ACC112 (cell line): ENCODE measurements at regions not wholly inside any gene's neighbourhood (a gene's known extent, or its start where the extent isn't known, plus 50 kb on each side); places are given as distances from the start of the nearest gene placed in this dataset.

ENCODE experiments used
- H2AFZ ChIP-seq: fragments of 200-600 bp; sonication (generic); one replicate; pipeline ENCODE4 v1.6.0; 2017; ENCODE audit warnings: antibody characterized with exemption, low read length; ENCODE audit not compliant: unreplicated experiment
- H3K27ac ChIP-seq: fragments of 200-600 bp; sonication (generic); 2 replicates; pipeline ENCODE4 v1.5.1; 2014; ENCODE audit warnings: low read depth, mild to moderate bottlenecking, antibody characterized with exemption, low read length, moderate library complexity
- H3K27me3 ChIP-seq: fragments of 200-600 bp; sonication (generic); 2 replicates; pipeline ENCODE4 v1.6.1; 2014; ENCODE audit warnings: mild to moderate bottlenecking, antibody characterized with exemption, low read length, moderate library complexity, mixed read lengths; ENCODE audit not compliant: insufficient read depth
- H3K36me3 ChIP-seq: fragments of 200-600 bp; sonication (generic); 2 replicates; pipeline ENCODE4 v1.6.1; 2016; ENCODE audit warnings: mild to moderate bottlenecking, antibody characterized with exemption, low read length, moderate library complexity, mixed read lengths; ENCODE audit not compliant: insufficient read depth
- H3K4me1 ChIP-seq: fragments of 200-600 bp; sonication (generic); one replicate; pipeline ENCODE4 v1.6.1; 2016; ENCODE audit warnings: low read length, mixed read lengths; ENCODE audit not compliant: insufficient read depth, unreplicated experiment, control insufficient read depth
- H3K4me3 ChIP-seq: fragments of 200-600 bp; sonication (generic); 2 replicates; pipeline ENCODE4 v1.5.1; 2014; ENCODE audit warnings: mild to moderate bottlenecking, low read depth, low read length
- H3K79me2 ChIP-seq: fragments of 200-600 bp; sonication (generic); one replicate; pipeline ENCODE4 v1.6.0; 2016; ENCODE audit warnings: low read length; ENCODE audit not compliant: control insufficient read depth, unreplicated experiment, insufficient read depth

DNA sequence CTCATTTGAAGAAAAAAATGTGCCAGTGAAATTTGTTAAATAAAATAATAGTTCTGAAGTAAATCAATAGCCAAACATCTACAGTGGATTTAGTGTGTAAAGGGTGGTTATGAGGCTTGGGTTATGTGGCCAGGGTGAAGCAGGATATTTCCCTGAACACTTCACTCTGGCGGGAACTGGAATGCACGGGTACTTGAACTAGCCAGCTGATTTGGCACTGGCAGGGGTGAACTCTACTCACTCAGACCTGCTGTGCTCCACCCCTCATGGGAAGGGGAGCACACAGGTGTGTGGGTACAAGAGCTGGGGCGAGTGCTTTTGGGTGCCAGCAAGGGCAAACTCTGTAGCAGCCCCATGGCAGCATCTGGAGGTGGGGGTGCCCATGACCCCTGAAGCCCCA, 278.2 kb downstream of the CALCRL start:
- Histone ChIP-seq H3K79me2 (no peaks in the 10 kb centered on the region), H3K36me3 (no peaks in the 10 kb centered on the region), H3K27me3 (no peaks in the 10 kb centered on the region), H3K4me1 (no peaks in the 10 kb centered on the region), H2AFZ (no peak overlapping the region), H3K27ac (no peak overlapping the region), H3K4me3 (no peak overlapping the region)

GRCh38 chr2:187168720-187169713, 279.0 kb downstream of the CALCRL start:
- no peaks in the 10 kb centered on the region for H3K4me1 ChIP-seq
- no peaks in the 10 kb centered on the region for H3K36me3 ChIP-seq
- H3K27ac ChIP-seq = no peak overlapping the region
- no peaks in the 10 kb centered on the region for H3K79me2 ChIP-seq
- H3K4me3 ChIP-seq = no peak overlapping the region
- H3K27me3 ChIP-seq = no peaks in the 10 kb centered on the region
- no peak overlapping the region for H2AFZ ChIP-seq

DNA sequence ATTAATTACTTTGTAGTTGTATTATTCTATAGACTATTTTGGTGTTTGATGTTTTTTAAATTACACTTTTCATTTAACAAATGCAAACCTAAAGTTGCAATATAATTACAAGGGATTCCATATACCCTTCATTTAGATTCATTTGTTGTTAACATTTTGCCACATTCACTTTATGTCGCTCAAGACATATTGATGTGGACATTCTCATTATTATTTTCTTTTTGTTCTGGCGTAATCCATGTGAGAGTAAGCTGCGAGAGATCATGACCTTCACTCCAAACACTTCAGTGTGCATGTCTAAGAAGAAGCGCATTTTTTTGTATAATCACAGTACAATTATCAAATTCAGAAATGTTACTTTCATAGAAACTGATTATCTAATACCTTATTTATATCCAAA, 280.6 kb downstream of the CALCRL start:
- Histone ChIP-seq H2AFZ (no peak overlapping the region), H3K27me3 (no peaks in the 10 kb centered on the region), H3K4me1 (no peaks in the 10 kb centered on the region), H3K4me3 (no peak overlapping the region), H3K36me3 (no peaks in the 10 kb centered on the region), H3K79me2 (no peaks in the 10 kb centered on the region), H3K27ac (no peak overlapping the region)

GRCh38 chr2:187165936-187166610, 282.0 kb downstream of the CALCRL start:
- Histone ChIP-seq H2AFZ (peak overlapping the region; percentile 78), H3K4me3 (no peak overlapping the region), H3K36me3 (no peaks in the 10 kb centered on the region), H3K27me3 (no peaks in the 10 kb centered on the region), H3K27ac (no peak overlapping the region), H3K79me2 (no peaks in the 10 kb centered on the region), H3K4me1 (no peaks in the 10 kb centered on the region)

GRCh38 chr2:187158452-187158851, 289.6 kb downstream of the CALCRL start:
- peak overlapping the region; percentile 59 for H2AFZ ChIP-seq
- no peaks in the 10 kb centered on the region for H3K36me3 ChIP-seq
- no peaks in the 10 kb centered on the region for H3K4me1 ChIP-seq
- H3K79me2 ChIP-seq = no peaks in the 10 kb centered on the region
- no peak overlapping the region for H3K27ac ChIP-seq
- no peaks in the 10 kb centered on the region for H3K27me3 ChIP-seq
- H3K4me3 ChIP-seq = no peak overlapping the region

DNA sequence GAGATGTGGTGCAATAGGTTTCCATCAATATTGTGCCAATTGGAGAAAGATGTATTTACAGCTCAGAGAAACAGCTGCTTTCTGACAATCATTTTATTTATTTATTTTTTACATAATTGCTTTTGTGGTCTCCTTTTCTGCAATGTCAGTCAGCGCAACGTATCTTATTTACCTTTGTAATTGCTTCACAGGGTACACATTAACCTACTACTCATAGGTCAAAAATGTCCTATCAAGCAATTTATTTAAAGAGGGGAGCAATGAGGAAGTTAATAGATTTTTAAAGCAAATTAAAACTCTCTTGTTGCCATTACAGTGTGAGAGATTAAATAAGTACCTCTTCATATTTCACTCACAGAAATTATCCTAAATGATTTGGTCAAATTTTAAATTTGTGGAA, 291.0 kb downstream of the CALCRL start:
- H3K4me3 ChIP-seq = no peak overlapping the region
- H3K27me3 ChIP-seq = no peaks in the 10 kb centered on the region
- no peak overlapping the region for H3K27ac ChIP-seq
- no peaks in the 10 kb centered on the region for H3K79me2 ChIP-seq
- no peak overlapping the region for H2AFZ ChIP-seq
- no peaks in the 10 kb centered on the region for H3K36me3 ChIP-seq
- H3K4me1 ChIP-seq = no peaks in the 10 kb centered on the region

GRCh38 chr2:187155476-187155875, 292.6 kb downstream of the CALCRL start:
- Histone ChIP-seq H2AFZ (no peak overlapping the region), H3K27me3 (no peaks in the 10 kb centered on the region), H3K79me2 (no peaks in the 10 kb centered on the region), H3K27ac (no peak overlapping the region), H3K36me3 (no peaks in the 10 kb centered on the region), H3K4me1 (no peaks in the 10 kb centered on the region), H3K4me3 (no peak overlapping the region)

- Histone ChIP-seq H3K27ac (no peak overlapping the region), H3K36me3 (no peaks in the 10 kb centered on the region), H3K79me2 (no peaks in the 10 kb centered on the region), H3K27me3 (no peaks in the 10 kb centered on the region), H2AFZ (no peak overlapping the region), H3K4me1 (no peaks in the 10 kb centered on the region), H3K4me3 (no peak overlapping the region)
Observed at GRCh38 chr2:187150670-187151069, 297.4 kb downstream of the CALCRL start.

DNA sequence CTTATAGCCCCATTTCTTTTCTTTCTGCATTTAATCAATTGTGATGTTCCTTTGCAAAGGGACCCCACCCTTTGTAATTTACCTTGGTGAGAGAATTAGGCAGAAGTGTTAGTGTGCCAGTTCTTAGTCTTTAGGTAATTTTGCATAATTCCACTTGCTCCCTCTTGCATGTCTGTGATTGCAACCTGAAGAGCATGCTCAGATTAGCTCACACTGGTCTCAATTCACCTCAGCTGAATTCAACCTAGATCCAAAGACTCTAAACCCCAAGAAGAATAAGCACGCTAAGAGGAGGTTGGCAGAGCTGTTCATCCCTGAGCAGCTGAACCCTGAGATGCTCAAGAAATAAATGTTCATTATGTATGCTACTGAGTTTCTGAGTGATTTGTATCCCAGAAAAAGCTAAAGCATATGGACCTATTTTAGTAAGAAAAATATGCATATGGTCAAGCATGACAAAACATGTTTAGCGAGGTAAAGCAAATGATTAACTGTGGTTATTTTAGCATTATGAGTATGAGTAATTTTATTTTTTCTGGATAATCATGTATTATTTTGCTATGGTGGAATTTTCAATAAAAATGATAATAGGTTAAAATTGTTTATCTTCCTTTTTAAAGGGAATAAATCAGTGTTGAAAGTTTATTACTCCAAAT, 299.2 kb upstream of the ZSWIM2 start:
- no peaks in the 10 kb centered on the region for H3K4me1 ChIP-seq
- no peaks in the 10 kb centered on the region for H3K27me3 ChIP-seq
- H3K27ac ChIP-seq = no peak overlapping the region
- no peaks in the 10 kb centered on the region for H3K79me2 ChIP-seq
- H2AFZ ChIP-seq = no peak overlapping the region
- no peak overlapping the region for H3K4me3 ChIP-seq
- no peaks in the 10 kb centered on the region for H3K36me3 ChIP-seq

DNA sequence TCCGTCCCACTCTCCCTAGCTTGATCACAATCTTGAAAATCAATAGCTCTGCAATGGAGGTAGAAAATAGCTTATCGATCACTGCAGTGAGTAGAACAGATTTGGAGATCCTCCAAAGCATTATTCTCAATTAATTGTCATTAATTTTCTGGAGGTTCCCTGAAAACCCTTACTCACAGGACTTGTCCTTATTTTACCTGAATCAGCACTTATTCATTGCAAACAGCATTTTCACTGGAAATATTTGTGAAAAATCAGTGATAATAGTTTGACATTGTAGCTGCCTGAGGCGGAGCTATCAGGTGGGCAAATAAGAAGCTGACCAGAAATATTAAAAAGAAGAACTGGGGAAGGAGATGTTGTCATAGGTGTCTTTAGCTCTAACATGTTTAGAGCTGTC, 294.6 kb upstream of the ZSWIM2 start:
- Histone ChIP-seq H3K79me2 (no peaks in the 10 kb centered on the region), H3K4me1 (no peaks in the 10 kb centered on the region), H3K27me3 (no peaks in the 10 kb centered on the region), H2AFZ (no peak overlapping the region), H3K27ac (no peak overlapping the region), H3K36me3 (no peaks in the 10 kb centered on the region), H3K4me3 (no peak overlapping the region)
